LNCAP (cell line): ENCODE measurements at regions not wholly inside any gene's neighbourhood (a gene's known extent, or its start where the extent isn't known, plus 50 kb on each side); places are given as distances from the start of the nearest gene placed in this dataset.

Experiments used
- CTCF ChIP-seq: fragments of 450-650 bp; IDR thresholded peaks from 2 replicates; pipeline ENCODE4 v1.5.1; 2017; ENCODE audit warnings: mild to moderate bottlenecking

- TF ChIP-seq CTCF = no peak
Measured at GRCh38 chr3:186473166-186473565, 71.0 kb downstream of the CRYGS start.

- no peak for TF ChIP-seq CTCF
Measured at GRCh38 chr3:186472456-186473008, 71.6 kb downstream of the CRYGS start.

- TF ChIP-seq CTCF = no peak
Measured at GRCh38 chr3:186471771-186472170, 72.4 kb downstream of the CRYGS start.

DNA sequence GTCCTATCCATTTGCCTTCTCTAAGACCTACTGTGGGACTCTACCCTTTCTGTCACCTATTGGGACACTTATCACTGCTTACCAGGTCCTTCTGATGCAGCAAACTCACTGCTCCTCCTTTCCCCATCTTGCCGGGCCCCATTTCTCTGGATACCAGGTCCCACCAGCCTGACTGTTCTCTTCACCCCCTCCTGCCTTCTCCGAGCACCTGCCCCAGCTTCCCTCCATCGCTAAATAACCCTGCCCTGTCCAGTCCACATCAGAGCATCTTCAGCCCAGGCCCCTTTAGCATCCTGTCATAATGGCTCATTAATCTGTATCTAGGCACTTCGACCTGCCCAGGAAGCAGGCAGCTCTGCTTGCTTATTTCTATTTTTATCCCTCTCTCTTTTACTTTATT is 74.7 kb downstream of the CRYGS start:
- no peak for TF ChIP-seq CTCF

- TF ChIP-seq CTCF = no peak
Measured at GRCh38 chr3:186467969-186468368, 76.2 kb downstream of the CRYGS start.

- no peak for TF ChIP-seq CTCF
Measured at GRCh38 chr3:186466391-186466974, 77.7 kb downstream of the CRYGS start.

DNA sequence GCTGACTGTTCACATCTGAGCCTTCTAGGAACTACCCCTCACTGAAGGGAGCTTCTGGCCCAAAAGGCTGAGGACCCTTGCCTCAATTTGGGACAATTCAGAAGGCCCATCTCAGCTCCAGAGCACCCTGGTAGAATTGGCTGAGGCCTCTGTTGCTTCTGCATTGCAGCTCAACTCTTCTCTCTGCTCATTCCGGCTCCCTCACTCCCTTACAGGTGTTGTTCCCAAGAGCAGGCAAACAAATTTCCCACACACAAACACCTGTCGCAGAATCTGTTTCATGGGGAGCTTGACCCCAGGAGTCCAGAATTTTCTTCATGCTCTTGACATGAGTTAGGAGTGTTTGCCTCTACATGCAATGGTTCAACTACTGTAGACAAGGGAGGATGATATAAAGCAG is 78.7 kb downstream of the CRYGS start:
- TF ChIP-seq CTCF = no peak
